GM12878 (cell line): ENCODE measurements at regions not wholly inside any gene's neighbourhood (a gene's known extent, or its start where the extent isn't known, plus 50 kb on each side); places are given as distances from the start of the nearest gene placed in this dataset.

Experiments used
- ATAC-seq: fragments of 200-7000 bp; cut with Tn5 transposase; 3 replicates; pipeline ENCODE4 v1.9.1; 2020; ENCODE audit warnings: mild to moderate bottlenecking, moderate library complexity
- BruUV-seq: library from RNA; stranded (reverse); fragments of 400-500 nt; replicated peaks from 2 replicates; lab custom pipeline; 2021; lab: Mats Ljungman, UMichigan
- CTCF ChIA-PET: fragments of 300-600 bp; sonication (Branson Sonifier 250); formaldehyde crosslinking; extraction: SDS; loops from one replicate; lab custom pipeline; 2021; ENCODE audit warnings: inconsistent platforms; lab: Yijun Ruan, JAX
- POLR2A ChIA-PET: fragments of 350-600 bp; formaldehyde crosslinking; extraction: SDS; loops from one replicate; lab custom pipeline; 2021; ENCODE audit warnings: inconsistent platforms; lab: Charles Lee
- RAD21 ChIA-PET: fragments of 300-600 bp; sonication (Branson Sonifier 250); formaldehyde crosslinking; loops from one replicate; lab custom pipeline; 2023; ENCODE audit warnings: antibody characterized with exemption; ENCODE audit not compliant: unreplicated experiment; lab: Charles Lee
- SMC1A ChIA-PET: fragments of 300-600 bp; sonication (Branson Sonifier 250); formaldehyde crosslinking; loops from one replicate; lab custom pipeline; 2023; ENCODE audit not compliant: unreplicated experiment, uncharacterized antibody; lab: Charles Lee
- DNase-seq: peaks from one replicate; pipeline ENCODE4 v3.0.0-alpha.2; 2011; ENCODE audit warnings: low read depth, low spot score
- FAIRE-seq: peaks from 3 replicates; lab custom pipeline; 2011; peaks lifted over from hg19 to GRCh38; lab: Jason Lieb, UNC
- H2AFZ ChIP-seq: 2 replicates; pipeline ENCODE4 v1.6.0; 2011; ENCODE audit warnings: low read depth, low read length, control low read depth; ENCODE audit not compliant: control insufficient read depth
- H3K27ac ChIP-seq: 2 replicates; pipeline ENCODE4 v1.5.1; 2011; ENCODE audit warnings: control low read depth; ENCODE audit not compliant: control insufficient read depth, insufficient read depth
- H3K27me3 ChIP-seq, 2 experiments: replicated peaks in 1 of 2; 2 replicates each; pipeline versions ENCODE4 v1.6.0 to v1.6.1; 2011; ENCODE audit warnings: low read length in 1 of 2; ENCODE audit not compliant: control insufficient read depth in 2 of 2, insufficient read depth in 2 of 2
- H3K36me3 ChIP-seq, 2 experiments: 2 replicates each; pipeline ENCODE4 v1.5.1; 2011; ENCODE audit warnings: low read length in 1 of 2; ENCODE audit not compliant: control insufficient read depth in 2 of 2, insufficient read depth in 2 of 2
- H3K4me1 ChIP-seq: 2 replicates; pipeline ENCODE4 v1.6.1; 2011; ENCODE audit warnings: mild to moderate bottlenecking, low read length, moderate library complexity, mixed read lengths; ENCODE audit not compliant: control insufficient read depth, insufficient read depth
- H3K4me2 ChIP-seq: 2 replicates; pipeline ENCODE4 v1.6.0; 2011; ENCODE audit warnings: control low read depth; ENCODE audit not compliant: control insufficient read depth, insufficient read depth
- H3K4me3 ChIP-seq: fragments of 200-600 bp; sonication (generic); 2 replicates; pipeline ENCODE4 v1.5.1; 2016
- H3K79me2 ChIP-seq: 2 replicates; pipeline ENCODE4 v1.6.0; 2011; ENCODE audit warnings: low read length; ENCODE audit not compliant: control insufficient read depth, insufficient read depth
- H3K9ac ChIP-seq: 2 replicates; pipeline ENCODE4 v1.8.0; 2011; ENCODE audit warnings: low read length, control low read depth, mixed read lengths; ENCODE audit not compliant: control insufficient read depth, insufficient read depth
- H3K9me3 ChIP-seq: replicated peaks from 3 replicates; pipeline ENCODE4 v1.5.1; 2011; ENCODE audit warnings: mild to moderate bottlenecking, low read length; ENCODE audit not compliant: control insufficient read depth, insufficient read depth
- H4K20me1 ChIP-seq: 2 replicates; pipeline ENCODE4 v1.6.0; 2011; ENCODE audit not compliant: control insufficient read depth, insufficient read depth
- BCL3 ChIP-seq: IDR thresholded peaks from 2 replicates; pipeline ENCODE4 v1.6.1; 2011; ENCODE audit warnings: borderline replicate concordance, low read depth, mild to moderate bottlenecking, moderate library complexity, low read length; ENCODE audit not compliant: insufficient read depth, poor library complexity, severe bottlenecking
- BMI1 ChIP-seq: fragments of 450-650 bp; IDR thresholded peaks from 2 replicates; pipeline ENCODE4 v1.6.1; 2016; ENCODE audit warnings: mild to moderate bottlenecking, moderate library complexity, borderline replicate concordance
- CHD2 ChIP-seq: IDR thresholded peaks from 2 replicates; pipeline ENCODE4 v1.6.1; 2011; ENCODE audit warnings: low read depth, low read length, improper control_type of control experiment, borderline replicate concordance
- EP300 ChIP-seq, 2 experiments: fragments of 150-350 bp in 1 of 2; IDR thresholded peaks; 2 replicates each; pipeline ENCODE4 v1.6.1; 2011 to 2012; ENCODE audit warnings: low read depth in 2 of 2, low read length in 2 of 2, borderline replicate concordance in 1 of 2, improper control_type of control experiment in 1 of 2, inconsistent platforms in 1 of 2; ENCODE audit not compliant: control insufficient read depth in 1 of 2
- FOXK2 ChIP-seq: fragments of 450-650 bp; IDR thresholded peaks from 2 replicates; pipeline ENCODE4 v1.6.1; 2017; ENCODE audit warnings: mild to moderate bottlenecking, moderate library complexity
- FOXM1 ChIP-seq: IDR thresholded peaks from 2 replicates; pipeline ENCODE4 v1.6.1; 2012; ENCODE audit warnings: low read depth, mild to moderate bottlenecking, inconsistent platforms, low read length, moderate library complexity
- MTA3 ChIP-seq: IDR thresholded peaks from 2 replicates; pipeline ENCODE4 v1.6.1; 2012; ENCODE audit warnings: low read length, inconsistent platforms, borderline replicate concordance
- NFXL1 ChIP-seq: fragments of 450-650 bp; IDR thresholded peaks from 2 replicates; pipeline ENCODE4 v1.6.1; 2017; ENCODE audit warnings: antibody characterized with exemption, mild to moderate bottlenecking, borderline replicate concordance
- NR2C1 ChIP-seq: fragments of 450-650 bp; IDR thresholded peaks from 2 replicates; pipeline ENCODE4 v1.6.1; 2017; ENCODE audit warnings: antibody characterized with exemption, mild to moderate bottlenecking, moderate library complexity
- NR2C2 ChIP-seq: IDR thresholded peaks from 2 replicates; pipeline ENCODE4 v1.6.1; 2011; ENCODE audit warnings: borderline replicate concordance, low read depth; ENCODE audit not compliant: control insufficient read depth, insufficient read length
- RFX5 ChIP-seq: IDR thresholded peaks from 2 replicates; pipeline ENCODE4 v1.6.1; 2011; ENCODE audit warnings: low read depth, low read length, improper control_type of control experiment
- SMARCA5 ChIP-seq: fragments of 450-650 bp; IDR thresholded peaks from 2 replicates; pipeline ENCODE4 v1.6.1; 2017; ENCODE audit warnings: mild to moderate bottlenecking
- STAT1 ChIP-seq: fragments of 450-650 bp; conservative IDR thresholded peaks from 2 replicates; pipeline ENCODE4 v1.6.1; 2014; ENCODE audit warnings: antibody characterized with exemption, mild to moderate bottlenecking
- TCF12 ChIP-seq: IDR thresholded peaks from 2 replicates; pipeline ENCODE4 v1.6.1; 2011; ENCODE audit warnings: low read depth, mild to moderate bottlenecking, low read length
- YY1 ChIP-seq: IDR thresholded peaks from 2 replicates; pipeline ENCODE4 v1.6.1; 2011; ENCODE audit warnings: low read depth, mild to moderate bottlenecking, low read length
- ZNF592 ChIP-seq: fragments of 450-650 bp; IDR thresholded peaks from 2 replicates; pipeline ENCODE4 v1.6.1; 2017; ENCODE audit warnings: mild to moderate bottlenecking, moderate library complexity
- WGBS: methylation state at CpG from one replicate; pipeline ENCODE4 v1.1.6; 2016; ENCODE audit warnings: low lambda C conversion rate; ENCODE audit not compliant: insufficient replicate concordance, insufficient coverage; ENCODE audit errors: missing lambda C conversion rate; 5-methylcytosine and 5-hydroxymethylcytosine counted together
- in situ Hi-C: fragments of 300-500 bp; cut with MboI; formaldehyde crosslinking; loops from 9 replicates; pipeline ENCODE4 v1.14.3; 2018; ENCODE audit warnings: mixed read lengths
- intact Hi-C: fragments of 100-400 bp; cut with micrococcal nuclease; formaldehyde crosslinking; loops from one replicate; pipeline ENCODE4 v1.14.2; 2022; ENCODE audit not compliant: unreplicated experiment

DNA sequence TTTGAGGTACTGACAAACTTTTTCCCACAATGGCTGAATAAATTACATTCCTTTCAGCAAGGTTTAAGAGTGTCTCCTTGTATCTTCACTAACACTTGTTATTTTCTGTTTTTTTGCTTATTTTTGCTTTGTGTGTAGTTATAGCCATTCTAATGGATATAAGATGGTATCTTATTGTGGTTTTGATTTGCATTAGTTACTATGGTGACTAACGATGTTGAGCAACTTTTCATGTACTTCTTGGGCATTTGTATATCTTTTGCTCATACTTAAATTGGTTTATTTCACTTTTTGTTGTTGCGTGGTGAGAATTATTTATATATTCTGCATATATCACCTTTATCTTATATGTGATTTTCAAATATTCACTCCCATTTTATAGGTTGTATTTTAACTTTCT, 79.9 kb upstream of the FSIP2 start:
- Histone ChIP-seq H3K4me1 (no peaks in the 10 kb centered on the region), H3K27ac (no peak overlapping the region), H3K79me2 (no peaks in the 10 kb centered on the region), H2AFZ (no peak overlapping the region), H3K9ac (no peak overlapping the region), H3K4me3 (no peak overlapping the region), H3K4me2 (no peak overlapping the region), H3K36me3 (no peaks in the 10 kb centered on the region), H3K27me3 (no peaks in the 10 kb centered on the region), H4K20me1 (no peaks in the 10 kb centered on the region), H3K9me3 (no peaks in the 10 kb centered on the region)
- in situ Hi-C loops (no loop called here), intact Hi-C loops (no loop called here)
- ATAC-seq (no peak), FAIRE-seq (no peak), DNase-seq (no peak)
- ChIA-PET POLR2A (no interaction called here), CTCF (no interaction called here), SMC1A (no interaction called here), RAD21 (no interaction called here)
- 21% methylated on average over 2 of the region's 2 CpGs for WGBS
- TF ChIP-seq NR2C1 (no peak), RFX5 (no peak), EP300 (IDR thresholded peaks at IDR 0.05; ENCODE audit: borderline replicate concordance in 1 of 2, control insufficient read depth in 1 of 2, low read depth in 2 of 2, low read length in 2 of 2) (no peak), NFXL1 (no peak), CHD2 (no peak), TCF12 (no peak), YY1 (no peak), NR2C2 (no peak), ZNF592 (no peak), FOXM1 (no peak), SMARCA5 (no peak), BMI1 (no peak), FOXK2 (no peak), MTA3 (no peak), STAT1 (no peak), BCL3 (no peak)
- BruUV-seq = no TSS peak
